ENCODE measurements at regions not wholly inside any gene's neighbourhood (a gene's known extent, or its start where the extent isn't known, plus 50 kb on each side); places are given as distances from the start of the nearest gene placed in this dataset.

GRCh38 chr2:237254369-237254861 lies 159.5 kb downstream of the COL6A3 start:
- no peaks in the 10 kb centered on the region for H3K36me3 ChIP-seq (ENCODE audit: insufficient read depth)
- TF ChIP-seq CTCF (conservative IDR thresholded peaks at IDR 0.05; ENCODE audit: low read depth, low read length) = no peak
- no peak overlapping the region for H3K9ac ChIP-seq
- no peak overlapping the region for H3K27ac ChIP-seq
- no peaks in the 10 kb centered on the region for H3K27me3 ChIP-seq (ENCODE audit: insufficient read depth, low read depth)
- no peaks in the 10 kb centered on the region for H3K4me1 ChIP-seq (ENCODE audit: low read depth, poor library complexity, severe bottlenecking)
- H2AFZ ChIP-seq (ENCODE audit: low read depth) = no peak overlapping the region
- no peak overlapping the region for H3K4me2 ChIP-seq
- H3K4me3 ChIP-seq (IDR thresholded peaks at IDR 0.05; ENCODE audit: insufficient read depth, low read depth, low read length) = no peak overlapping the region
- no peaks in the 10 kb centered on the region for H3K79me2 ChIP-seq (ENCODE audit: insufficient read depth, low read depth)
- H4K20me1 ChIP-seq (ENCODE audit: insufficient read depth) = no peaks in the 10 kb centered on the region

GRCh38 chr2:237254911-237255578 lies 158.9 kb downstream of the COL6A3 start:
- no peaks in the 10 kb centered on the region for H4K20me1 ChIP-seq (ENCODE audit: insufficient read depth)
- no peaks in the 10 kb centered on the region for H3K27me3 ChIP-seq (ENCODE audit: insufficient read depth, low read depth)
- H3K9ac ChIP-seq = no peak overlapping the region
- no peaks in the 10 kb centered on the region for H3K36me3 ChIP-seq (ENCODE audit: insufficient read depth)
- H3K4me2 ChIP-seq = no peak overlapping the region
- no peaks in the 10 kb centered on the region for H3K4me1 ChIP-seq (ENCODE audit: low read depth, poor library complexity, severe bottlenecking)
- TF ChIP-seq CTCF (conservative IDR thresholded peaks at IDR 0.05; ENCODE audit: low read depth, low read length) = no peak
- no peak overlapping the region for H3K4me3 ChIP-seq (IDR thresholded peaks at IDR 0.05; ENCODE audit: insufficient read depth, low read depth, low read length)
- no peaks in the 10 kb centered on the region for H3K79me2 ChIP-seq (ENCODE audit: insufficient read depth, low read depth)
- H3K27ac ChIP-seq = no peak overlapping the region
- H2AFZ ChIP-seq (ENCODE audit: low read depth) = no peak overlapping the region

- H3K27ac ChIP-seq = no peak overlapping the region
- no peak overlapping the region for H3K9ac ChIP-seq
- H3K4me3 ChIP-seq (IDR thresholded peaks at IDR 0.05; ENCODE audit: insufficient read depth, low read depth, low read length) = no peak overlapping the region
- no peak overlapping the region for H3K4me2 ChIP-seq
- no peaks in the 10 kb centered on the region for H3K79me2 ChIP-seq (ENCODE audit: insufficient read depth, low read depth)
- no peaks in the 10 kb centered on the region for H4K20me1 ChIP-seq (ENCODE audit: insufficient read depth)
- TF ChIP-seq CTCF (conservative IDR thresholded peaks at IDR 0.05; ENCODE audit: low read depth, low read length) = no peak
- H2AFZ ChIP-seq (ENCODE audit: low read depth) = no peak overlapping the region
- no peaks in the 10 kb centered on the region for H3K4me1 ChIP-seq (ENCODE audit: low read depth, poor library complexity, severe bottlenecking)
- no peaks in the 10 kb centered on the region for H3K36me3 ChIP-seq (ENCODE audit: insufficient read depth)
- H3K27me3 ChIP-seq (ENCODE audit: insufficient read depth, low read depth) = no peaks in the 10 kb centered on the region
Measured at GRCh38 chr2:237256887-237257286, 157.1 kb downstream of the COL6A3 start.

GRCh38 chr2:237257471-237257951 lies 156.5 kb downstream of the COL6A3 start:
- no peak overlapping the region for H3K4me3 ChIP-seq (IDR thresholded peaks at IDR 0.05; ENCODE audit: insufficient read depth, low read depth, low read length)
- H4K20me1 ChIP-seq (ENCODE audit: insufficient read depth) = no peaks in the 10 kb centered on the region
- H3K79me2 ChIP-seq (ENCODE audit: insufficient read depth, low read depth) = no peaks in the 10 kb centered on the region
- no peaks in the 10 kb centered on the region for H3K27me3 ChIP-seq (ENCODE audit: insufficient read depth, low read depth)
- no peak for TF ChIP-seq CTCF (conservative IDR thresholded peaks at IDR 0.05; ENCODE audit: low read depth, low read length)
- no peak overlapping the region for H2AFZ ChIP-seq (ENCODE audit: low read depth)
- H3K9ac ChIP-seq = no peak overlapping the region
- H3K4me2 ChIP-seq = no peak overlapping the region
- H3K4me1 ChIP-seq (ENCODE audit: low read depth, poor library complexity, severe bottlenecking) = no peaks in the 10 kb centered on the region
- H3K36me3 ChIP-seq (ENCODE audit: insufficient read depth) = no peaks in the 10 kb centered on the region
- no peak overlapping the region for H3K27ac ChIP-seq

Data from KMS-11 (cell line).